CD4-positive, alpha-beta T cell treated with Interleukin-15 for 4 hours (primary cell): ENCODE measurements at regions not wholly inside any gene's neighbourhood (a gene's known extent, or its start where the extent isn't known, plus 50 kb on each side); places are given as distances from the start of the nearest gene placed in this dataset.
"Not testable (repeated sequence)": the region's sequence is repeated elsewhere in the genome, so short reads cannot be mapped to it uniquely, and the experiment has no call there.

Experiments used
- DNase-seq: peaks from one replicate; pipeline ENCODE4 v3.0.0-alpha.2; 2020; ENCODE audit warnings: low spot score

DNA sequence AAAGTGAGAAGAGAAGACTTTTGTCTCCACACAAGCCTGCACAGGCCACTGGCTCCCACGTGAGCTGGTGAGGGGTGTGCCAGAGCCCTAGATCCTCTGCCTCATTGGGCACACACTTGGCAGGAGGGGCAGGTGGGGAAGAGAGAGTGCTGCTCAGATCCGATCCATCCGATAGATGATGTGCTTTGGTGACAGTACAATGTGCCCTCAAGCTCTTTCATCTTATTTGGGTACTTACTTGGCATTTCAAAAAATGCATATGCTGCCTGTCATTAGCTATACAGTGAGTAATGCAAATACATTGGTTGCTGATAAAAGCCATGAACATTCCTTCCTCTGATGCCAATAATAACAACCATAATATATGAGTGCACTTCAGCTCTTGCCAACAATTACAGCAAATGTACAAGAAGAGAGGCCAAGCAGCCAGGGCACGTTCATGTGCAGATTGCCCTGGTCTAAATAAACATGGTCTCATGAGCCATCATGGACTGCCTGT, 255.3 kb downstream of the VAPA start:
- DNase-seq = no peak

DNA sequence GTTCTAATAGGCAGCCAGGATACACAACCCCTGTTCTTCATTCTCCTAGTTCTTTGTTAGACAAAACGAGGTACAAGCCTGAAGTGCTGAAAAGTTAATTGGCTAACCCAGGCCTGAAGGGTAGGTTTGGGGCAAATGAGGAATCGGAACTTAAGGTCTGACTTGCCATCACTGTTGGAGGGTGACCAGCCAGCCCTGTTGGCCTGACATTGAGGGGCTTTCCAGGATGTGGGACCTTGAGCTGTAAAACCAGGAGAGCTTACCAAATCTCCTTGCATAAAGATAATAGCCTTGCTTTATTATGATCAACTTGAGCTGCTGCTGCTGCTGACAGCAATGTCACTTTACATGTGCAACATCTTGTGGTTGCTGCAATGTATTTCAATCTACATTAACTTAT, 256.0 kb downstream of the VAPA start:
- no peak for DNase-seq

DNA sequence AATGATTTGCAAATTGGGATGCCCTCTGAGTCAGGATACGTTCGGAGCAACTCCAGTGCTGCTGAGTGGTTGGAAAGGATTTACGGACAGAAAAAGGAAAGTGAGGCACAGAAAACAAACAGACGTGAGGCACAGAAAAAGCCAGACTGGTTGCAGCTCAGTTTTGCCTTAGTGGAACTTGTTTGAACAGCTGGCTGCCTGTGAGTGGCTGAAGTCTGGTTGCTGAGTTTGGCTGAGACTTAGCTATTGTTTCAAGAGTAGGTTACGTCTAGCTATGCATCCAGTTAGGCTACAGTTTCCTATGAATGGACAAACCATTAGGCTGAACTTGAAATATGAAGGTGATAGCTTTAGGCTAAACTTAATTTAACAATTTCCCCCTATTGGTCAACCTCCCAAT, 256.6 kb downstream of the VAPA start:
- DNase-seq = no peak

DNA sequence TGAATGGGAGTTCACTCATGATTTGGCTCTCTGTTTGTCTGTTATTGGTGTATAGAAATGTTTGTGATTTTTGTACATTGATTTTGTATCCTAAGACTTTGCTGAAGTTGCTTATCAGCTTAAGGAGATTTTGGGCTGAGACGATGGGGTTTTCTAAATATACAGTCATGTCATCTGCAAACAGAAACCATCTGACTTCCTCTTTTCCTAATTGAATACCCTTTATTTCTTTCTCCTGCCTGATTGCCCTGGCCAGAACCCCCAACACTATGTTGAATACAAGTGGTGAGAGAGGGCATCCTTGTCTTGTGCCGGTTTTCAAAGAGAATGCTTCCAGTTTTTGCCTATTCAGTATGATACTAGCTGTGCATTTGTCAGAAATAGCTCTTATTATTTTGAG, 261.5 kb downstream of the VAPA start:
- DNase-seq = not testable (repeated sequence)

DNA sequence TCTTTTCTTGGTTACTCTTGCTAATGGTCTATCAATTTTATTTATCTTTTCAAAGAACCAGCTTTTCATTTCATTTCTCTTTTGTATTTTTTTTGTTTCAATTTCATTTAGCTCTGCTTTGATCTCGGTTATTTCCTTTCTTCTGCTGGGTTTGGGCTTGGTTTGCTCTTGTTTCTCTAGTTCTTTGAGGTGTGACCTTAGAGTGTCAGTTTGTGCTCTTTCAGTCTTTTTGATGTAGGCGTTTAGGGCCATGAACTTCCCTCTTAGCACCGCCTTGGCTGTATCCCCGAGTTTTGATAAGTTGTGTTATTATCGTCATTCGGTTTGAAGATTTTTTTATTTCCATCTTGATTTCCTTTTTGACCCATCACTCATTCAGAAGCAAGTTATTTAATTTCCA, 265.5 kb downstream of the VAPA start:
- not testable (repeated sequence) for DNase-seq

DNA sequence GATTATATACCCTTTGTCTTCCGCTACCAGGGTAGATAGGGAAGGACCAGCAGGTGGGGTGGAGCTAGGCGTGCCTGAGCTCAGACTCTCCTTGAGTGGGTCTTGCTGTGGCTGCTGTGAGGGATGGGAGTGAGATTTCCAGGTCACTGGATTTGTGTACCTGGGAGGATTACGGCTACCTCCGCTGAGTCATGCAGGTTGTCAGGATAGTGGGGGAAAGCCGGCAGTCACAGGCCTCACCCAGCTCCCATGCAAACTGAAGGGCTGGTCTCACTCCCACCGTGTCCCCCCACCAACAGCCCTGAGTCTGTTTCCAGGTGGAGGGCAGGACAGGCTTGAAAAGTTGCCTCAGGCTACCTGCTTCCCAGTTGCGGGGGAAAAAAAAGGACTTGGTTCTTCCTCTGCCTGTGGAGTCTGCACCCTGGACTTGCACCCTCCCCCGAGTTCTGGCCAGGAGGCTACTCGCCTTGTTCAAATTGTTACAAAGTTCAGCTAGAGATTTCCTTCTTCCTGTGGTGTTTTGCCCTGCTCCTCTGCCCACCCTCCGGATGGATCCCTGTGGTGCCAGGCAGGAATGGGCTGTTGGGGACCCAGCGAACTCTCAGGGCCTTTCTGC, 268.3 kb downstream of the VAPA start:
- DNase-seq = no peak

DNA sequence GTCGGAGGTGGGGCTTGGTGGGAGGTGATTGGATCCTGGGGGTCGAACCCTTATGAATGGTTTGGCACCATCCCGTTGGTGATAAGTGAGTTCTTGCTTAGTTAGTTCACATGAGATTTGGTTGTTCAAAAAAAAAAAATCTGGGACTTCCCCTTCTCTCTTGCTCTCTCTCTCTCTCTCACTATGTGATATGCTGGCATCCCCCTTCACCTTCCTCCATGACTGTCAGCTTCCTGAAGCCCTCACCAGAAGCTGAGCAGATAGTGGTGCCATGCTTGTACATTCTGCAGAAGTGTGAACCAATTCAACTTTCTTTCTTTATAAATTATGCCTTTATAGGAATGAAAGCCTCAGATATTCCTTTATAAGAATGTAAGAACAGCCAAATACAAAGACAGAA, 269.7 kb upstream of the APCDD1 start:
- DNase-seq = no peak

DNA sequence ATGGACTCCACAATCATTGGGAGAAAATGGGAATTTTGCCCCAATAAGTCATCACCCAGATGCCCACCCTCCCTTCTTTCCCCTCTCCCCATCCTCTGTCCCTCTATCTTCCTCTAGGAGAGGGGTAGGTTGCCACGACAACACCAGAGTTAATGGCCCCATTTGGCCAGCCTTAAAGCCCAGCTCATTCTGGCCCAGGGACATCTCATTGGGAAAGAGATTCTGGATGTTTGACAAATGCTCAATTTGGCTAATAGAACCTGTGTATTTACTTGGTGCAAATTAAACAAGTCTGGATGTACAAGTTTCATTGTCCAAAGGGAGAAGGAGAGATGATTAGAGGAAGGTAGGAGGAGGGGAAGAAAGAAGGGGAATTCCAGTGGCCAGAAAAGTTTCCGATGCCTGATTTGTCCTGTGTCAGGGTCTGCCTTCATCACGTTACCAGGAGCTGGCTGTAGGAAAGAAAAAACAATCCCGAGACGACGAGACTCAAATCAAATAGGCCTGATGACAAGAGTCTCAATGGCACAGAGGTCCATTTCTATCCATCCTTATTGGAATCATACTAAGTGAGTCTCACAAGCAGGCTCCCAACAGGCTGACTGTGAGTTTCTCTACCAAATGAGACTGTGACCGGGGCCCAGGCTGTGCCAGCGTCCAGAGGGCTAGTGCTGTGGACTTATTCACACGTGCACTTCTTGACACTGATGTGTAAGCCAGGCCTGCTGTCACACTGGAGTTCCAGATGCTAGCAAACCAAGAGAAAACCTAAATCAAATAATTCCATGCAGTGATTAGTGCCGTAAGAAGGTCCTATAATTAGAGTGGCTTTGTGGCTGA, 265.2 kb upstream of the APCDD1 start:
- no peak for DNase-seq

DNA sequence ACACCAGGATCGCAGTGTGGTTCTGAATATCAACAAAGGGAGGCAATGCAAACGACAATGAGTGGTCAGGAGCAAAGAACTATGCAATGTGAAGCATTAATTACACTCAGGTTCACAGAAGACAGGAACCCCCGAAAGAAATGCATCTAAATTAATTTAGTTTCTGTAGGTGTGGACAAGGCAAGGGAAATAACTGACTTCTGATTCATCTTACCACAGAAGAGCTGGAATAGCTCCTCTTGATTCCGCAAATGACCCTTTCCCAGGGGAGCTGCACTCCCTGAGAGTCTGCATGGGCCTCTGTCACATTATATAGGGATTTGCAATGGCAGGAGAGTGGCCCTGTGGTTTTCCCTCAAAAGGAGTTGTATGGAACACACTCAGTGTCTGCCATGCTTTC, 263.9 kb upstream of the APCDD1 start:
- no peak for DNase-seq

DNA sequence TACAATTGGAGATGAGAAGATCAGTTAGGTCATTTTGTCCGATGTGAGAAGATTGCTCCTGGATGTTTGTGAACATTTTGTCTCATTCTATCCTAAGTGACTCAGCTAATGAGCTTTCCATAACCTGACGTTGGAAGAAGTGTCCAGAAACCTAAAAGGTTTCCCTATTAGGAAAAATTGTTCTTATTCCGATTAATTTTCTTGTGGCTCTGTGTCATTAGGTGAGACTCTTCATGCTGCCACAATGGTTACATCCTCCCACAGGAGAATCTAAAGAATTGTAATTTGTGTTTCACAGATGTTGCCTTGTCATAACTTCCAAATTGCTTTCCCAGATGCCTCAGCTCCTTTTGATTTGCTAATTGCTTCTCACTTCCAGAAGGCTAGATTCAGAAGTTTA, 261.0 kb upstream of the APCDD1 start:
- no peak for DNase-seq

DNA sequence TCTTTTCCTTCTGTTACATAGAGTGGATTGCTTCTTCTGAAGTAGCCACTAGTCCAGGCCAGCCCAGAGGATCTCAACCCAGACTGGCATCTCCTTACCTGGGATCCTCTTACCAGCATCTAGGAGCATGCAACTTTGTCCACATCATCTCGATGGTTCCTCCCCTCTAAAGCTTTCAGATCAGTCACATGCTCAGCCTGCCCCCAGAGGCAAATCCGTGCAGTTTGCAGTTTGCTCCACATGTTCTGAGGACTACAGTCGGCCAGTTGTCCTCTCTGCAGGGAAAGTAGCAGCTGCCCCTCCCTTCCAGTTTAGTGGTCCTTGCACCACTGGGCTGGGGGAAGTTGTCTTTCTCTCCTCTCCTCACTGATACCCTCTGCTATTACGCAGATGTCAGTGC, 259.8 kb upstream of the APCDD1 start:
- DNase-seq = no peak

DNA sequence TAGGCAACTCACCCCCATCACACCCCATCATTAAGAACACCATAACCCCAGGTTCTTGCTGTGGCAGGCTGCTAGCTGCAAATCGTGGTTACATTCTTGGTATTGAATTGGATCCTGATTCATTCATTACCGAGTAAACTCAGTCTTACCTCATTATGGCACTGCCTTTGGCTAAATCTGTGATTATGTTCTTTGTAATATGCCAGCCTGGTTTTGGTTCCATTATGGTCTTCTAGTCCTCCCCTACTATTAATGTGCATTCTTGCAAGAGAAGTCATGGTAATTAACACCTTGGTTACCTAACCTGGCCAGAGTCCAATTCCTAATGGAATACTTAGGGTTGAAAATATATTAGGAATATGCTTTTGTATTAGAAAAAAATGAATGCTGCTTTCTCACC, 258.9 kb upstream of the APCDD1 start:
- no peak for DNase-seq

DNA sequence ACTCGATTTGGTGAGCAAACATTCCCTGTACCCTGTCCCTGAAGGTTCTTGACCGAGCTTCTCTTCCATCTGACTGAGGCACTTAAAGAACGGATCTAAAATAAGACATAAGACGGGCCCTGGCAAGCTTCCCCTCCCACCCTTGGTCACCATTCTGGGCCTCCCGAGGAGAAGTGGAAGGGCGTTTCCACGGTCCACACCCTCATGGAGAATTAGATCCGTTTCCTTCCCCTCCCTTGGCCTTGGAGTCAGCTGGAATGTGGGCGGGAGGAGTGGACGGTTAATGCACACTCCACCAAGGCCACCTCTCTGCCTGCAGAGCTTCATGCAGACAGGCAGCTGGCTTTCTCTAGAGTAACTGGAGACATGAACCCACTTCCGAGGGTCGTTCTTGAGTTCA, 257.3 kb upstream of the APCDD1 start:
- no peak for DNase-seq

DNA sequence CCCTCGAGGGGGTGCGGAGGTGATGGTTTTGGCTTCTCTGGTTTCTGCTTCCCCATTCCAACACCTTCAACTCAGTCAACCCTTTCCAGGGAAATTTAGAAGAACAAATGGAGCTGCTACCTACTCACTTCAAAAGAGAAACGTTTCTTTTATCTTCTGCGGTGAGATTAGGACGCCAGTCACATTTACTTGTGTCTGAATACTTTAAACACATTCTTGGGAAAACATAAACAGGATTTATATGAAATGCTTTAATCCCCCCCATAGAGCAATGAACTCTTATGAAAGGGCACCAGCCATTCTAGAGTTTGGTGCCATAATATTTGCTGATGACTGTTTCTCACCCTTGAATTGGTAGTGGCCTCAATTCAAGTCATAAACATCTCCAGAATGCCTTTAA, 253.2 kb upstream of the APCDD1 start:
- no peak for DNase-seq

DNA sequence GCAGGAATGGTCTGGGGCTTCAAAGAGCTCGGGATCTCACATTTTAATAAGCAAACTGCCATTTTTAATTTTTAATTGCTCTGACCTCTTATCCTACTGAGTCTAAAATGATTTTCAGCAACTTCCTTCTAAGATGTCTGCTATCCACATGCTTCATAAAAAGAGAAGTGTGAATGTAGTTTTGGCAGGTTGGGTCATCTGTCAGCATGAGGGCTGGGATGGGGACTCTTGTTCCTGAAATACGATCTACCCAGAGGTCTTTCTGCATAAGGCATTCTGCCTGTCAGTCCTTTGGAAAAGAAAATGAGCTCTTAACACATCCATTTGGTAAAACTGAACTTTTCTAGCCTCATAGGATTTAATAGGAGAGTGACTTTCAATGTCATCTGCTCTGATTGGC, 252.8 kb upstream of the APCDD1 start:
- DNase-seq = no peak

DNA sequence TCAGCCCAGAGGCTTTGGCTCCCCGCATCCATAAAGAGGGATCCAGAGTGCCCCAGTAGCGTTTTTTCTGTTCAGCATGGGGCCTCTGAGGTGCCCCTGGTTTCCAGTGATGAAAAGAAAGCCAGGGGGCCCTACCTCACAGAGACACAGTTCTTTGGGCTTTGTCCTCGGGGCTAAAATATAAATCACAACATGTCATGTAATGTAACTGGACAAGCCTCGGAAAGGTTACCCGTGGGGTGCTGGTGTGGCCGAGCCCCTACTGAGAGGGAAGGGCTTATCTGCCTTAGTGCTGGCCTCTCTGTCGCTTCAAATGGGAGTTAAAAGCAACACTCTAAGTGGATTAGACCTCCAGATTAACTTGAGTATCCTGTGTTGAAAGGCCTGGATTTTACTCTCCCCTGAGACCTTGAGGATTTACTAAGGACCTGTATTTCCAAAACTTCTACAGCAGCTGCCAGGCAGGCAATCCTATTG, 251.6 kb upstream of the APCDD1 start:
- DNase-seq = no peak

DNA sequence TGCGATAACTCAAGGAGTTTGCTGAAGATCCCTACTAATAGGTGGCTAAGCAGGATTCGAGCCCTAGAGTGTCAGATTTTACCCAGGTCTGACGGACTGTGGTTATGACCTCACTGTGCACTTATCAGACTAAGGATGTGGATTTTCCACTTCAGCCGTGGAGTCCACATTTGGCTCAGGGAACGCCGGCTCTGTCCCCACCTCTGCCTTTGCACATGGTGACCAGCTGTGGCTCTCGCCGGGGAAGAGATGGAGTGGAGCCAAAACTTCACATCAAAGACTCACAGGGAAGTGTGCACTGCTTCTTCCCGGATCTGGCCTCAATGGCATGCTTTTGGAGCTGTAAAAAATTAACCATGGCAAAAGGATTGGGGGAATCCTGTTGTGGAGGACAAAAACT, 249.3 kb upstream of the APCDD1 start:
- DNase-seq = no peak

DNA sequence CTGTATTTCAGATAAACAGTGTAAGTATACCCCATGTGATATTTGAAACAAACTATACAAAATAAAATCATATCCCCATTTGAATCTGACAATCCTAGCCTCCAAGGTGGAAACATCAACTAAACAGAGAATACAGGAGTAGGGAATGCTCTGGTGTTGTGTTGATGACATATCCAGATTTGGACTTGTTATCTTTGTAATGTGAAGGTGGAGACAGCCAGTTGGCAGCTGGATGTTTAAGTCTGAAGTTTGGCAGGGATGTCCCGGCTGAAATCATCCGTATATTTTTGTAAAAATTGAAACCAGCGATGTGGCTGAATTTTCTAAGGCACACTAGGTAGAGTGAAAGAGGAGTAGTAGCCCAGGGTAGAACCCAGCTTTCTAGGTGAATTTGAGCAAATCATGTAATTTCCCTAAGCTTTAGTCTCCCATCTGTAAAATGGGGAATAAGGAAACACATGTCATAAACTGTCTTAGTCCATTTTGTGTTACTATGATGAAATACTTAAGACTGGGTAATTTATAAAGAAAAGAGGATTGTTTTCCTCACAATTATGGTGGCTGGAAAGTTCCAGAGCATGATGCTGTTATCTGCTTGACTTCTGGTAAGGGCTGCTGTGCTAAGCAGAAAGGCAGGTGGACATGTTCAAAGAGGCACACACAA, 246.6 kb upstream of the APCDD1 start:
- no peak for DNase-seq

DNA sequence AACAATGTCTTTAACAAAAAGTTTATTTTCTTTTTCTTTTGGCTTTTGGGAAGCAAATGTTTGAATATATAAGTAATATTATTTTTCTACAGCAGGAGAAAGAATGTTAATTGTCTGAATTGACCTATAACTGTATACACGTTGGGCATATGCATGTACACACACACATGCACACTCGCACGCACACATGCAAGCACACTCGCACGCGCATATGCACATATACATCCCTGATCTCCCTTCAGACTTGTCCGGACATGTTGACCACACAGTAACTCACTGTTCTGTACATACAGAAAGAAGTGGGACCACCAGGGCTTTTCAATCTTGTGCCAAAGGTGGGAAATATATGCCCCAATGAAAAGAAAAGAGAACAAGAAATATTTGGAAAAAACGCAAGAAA, 245.1 kb upstream of the APCDD1 start:
- no peak for DNase-seq

DNA sequence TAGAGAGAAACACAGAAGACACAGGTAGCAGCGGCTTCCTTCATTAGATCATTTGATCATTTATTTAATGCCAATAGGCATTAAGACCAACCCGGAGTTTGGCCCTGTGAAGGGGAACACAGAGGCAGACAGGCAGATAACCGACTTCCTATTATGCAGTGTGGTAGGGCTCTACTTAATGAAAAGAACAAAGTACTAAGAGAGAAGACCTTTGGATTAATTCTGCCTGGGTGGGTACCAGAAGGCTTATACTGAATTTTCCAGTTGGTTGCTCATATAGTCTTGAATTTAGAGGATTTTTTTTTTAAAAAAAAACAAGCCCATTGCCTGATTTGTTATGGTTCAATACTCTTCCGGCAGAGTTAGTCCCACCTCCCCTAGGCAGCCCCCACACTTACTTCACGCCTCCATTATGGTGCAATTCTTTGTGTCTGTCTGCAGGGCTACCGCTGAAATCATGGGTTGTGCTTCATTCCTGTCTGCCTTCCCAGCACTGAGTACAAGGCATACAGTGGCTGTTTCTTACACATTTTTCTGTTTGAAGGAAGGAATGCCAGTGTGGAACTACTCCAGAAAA, 244.3 kb upstream of the APCDD1 start:
- no peak for DNase-seq

DNA sequence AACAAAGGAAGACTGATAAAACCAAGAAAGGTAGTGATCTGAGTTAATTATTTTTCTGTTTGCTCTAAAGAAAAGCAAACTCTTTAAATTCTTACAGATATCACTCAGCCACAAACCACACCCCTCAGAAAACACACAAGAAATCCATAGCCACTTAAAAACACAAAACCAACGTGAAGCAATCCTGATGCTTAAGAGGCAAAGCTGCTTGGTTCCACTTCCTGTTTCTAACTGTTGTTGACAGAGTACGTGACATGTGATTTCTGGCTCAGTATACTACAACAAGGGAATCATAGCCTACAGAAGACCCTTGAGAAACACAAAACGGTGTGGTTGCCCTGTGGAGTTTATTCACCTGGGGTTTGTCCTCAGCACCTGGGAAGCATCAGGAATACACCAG, 240.9 kb upstream of the APCDD1 start:
- no peak for DNase-seq

DNA sequence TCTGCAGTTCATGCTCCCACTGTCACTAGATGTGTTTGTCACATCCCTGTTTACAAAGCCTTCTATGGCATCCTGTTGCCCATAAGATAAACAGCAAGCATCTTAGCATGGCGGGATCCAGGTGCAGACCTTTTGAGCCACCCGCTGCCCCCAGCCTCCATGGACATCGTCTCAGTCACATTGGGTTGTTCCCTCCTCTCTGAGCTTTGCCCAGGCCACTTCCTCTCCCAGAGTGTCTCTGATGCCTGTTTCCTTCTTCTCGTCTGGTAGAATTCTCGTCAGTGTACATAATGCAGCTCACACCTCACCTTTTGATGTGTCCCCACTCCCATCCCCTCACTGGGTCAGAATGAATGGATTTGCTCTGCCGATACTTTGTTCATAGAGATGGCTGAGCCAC, 239.0 kb upstream of the APCDD1 start:
- DNase-seq = no peak

DNA sequence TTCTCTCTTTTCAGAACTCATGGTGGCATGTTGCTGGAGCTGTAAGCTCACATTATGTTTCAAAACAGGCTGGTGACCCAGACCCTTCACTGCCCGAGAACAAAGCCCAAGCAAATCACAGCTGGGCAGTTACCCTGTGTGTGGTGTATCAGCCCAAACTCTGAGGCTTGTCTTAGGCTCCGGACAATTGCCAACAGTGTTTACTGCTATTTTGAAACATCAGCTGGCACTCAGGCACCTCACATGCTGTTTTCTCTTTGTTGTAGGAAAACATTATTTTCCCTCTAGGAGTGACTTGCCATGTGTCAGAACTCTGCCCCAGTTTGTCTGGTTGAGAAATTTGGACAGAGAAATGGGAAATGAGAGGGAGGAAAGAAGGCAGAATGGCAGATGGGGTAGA, 237.6 kb upstream of the APCDD1 start:
- no peak for DNase-seq
